ENCODE measurements at regions not wholly inside any gene's neighbourhood (a gene's known extent, or its start where the extent isn't known, plus 50 kb on each side); places are given as distances from the start of the nearest gene placed in this dataset.

DNA sequence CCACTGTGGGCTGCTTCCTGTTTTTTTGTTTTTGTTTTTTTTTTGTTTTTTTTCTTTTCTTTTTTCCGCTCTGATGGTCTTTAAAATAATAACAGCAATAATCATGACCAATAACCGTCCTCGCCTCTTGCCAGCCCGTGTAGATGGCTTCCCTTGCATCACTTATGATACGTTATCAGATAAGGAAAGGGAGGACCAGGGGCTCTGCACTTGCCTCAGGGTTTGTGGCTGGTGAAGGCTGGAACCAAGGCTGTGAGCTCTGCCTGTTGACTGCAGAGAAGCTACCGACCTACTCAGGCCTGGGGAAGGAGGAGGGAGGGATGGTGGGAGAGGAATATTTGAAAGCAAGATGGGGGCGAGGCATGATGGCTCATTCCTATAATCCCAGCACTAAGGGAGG is 114.0 kb upstream of the SDK2 start:
- Mint-ChIP-seq H3K27me3 (peaks cover 9% of the 10 kb centered on the region), H3K27ac (peak overlapping the region; percentile 3), H3K36me3 (no peaks in the 10 kb centered on the region), H3K9me3 (peaks cover 4% of the 10 kb centered on the region), H3K4me3 (no peak overlapping the region), H3K4me1 (peaks cover 7% of the 10 kb centered on the region)
- ATAC-seq = no peak

DNA sequence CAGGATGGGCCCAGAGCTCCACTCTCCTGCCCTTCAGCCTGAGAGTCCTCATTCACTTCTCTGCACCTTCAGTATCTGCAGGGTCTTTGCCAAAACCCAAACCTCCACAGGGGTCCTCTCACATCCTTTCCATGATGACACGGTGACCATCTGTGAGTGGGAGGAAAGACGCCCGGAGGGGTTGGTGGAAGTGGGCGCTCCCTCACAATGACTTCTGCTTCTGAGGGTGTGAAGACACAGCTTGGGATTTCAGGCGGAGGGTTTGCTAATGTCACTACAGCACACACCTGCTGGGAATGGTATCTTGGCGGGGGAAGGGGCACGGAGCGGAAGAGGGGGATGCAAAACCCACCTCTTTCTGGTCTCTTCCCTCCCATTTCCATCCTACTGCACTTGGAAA is 115.1 kb upstream of the SDK2 start:
- Mint-ChIP-seq H3K27ac (no peak overlapping the region), H3K4me3 (no peak overlapping the region), H3K36me3 (no peaks in the 10 kb centered on the region), H3K9me3 (peaks cover 4% of the 10 kb centered on the region), H3K27me3 (peaks cover 13% of the 10 kb centered on the region), H3K4me1 (peaks cover 7% of the 10 kb centered on the region)
- no peak for ATAC-seq

DNA sequence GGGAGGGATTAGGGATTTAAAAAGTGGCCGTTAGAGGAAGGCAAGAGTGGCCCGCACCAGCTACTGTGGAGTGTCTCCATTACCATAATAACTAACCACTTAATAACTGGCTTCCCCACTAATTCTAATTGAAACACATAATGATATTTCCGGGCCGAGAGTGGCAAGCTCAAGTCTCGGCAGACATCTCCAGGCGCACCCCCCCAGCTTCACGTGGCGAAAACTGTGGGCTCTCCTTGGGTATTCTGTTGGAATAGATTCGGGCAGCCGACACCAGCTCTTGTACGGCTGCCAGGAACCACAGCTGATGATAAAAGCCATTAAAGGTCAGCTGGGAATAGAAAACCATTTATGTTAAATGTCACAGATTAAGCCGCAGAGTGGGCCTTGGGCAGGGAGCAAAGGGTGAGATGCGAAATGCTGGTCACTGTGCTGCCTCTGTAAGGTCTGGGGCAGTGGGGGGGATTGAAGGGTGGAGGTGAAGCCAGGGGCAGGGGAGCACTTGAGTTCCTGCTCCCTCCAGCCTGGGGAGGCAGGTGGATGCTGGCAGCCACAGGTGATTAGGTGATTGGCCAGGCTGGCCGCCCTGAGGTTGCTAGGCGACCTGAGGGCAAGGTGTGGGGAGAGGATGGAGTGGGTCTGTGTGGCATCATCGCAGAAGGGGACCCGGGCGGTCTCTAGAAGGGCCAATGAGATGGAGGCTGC is 115.6 kb upstream of the SDK2 start:
- H3K4me1 Mint-ChIP-seq = peaks cover 7% of the 10 kb centered on the region

DNA sequence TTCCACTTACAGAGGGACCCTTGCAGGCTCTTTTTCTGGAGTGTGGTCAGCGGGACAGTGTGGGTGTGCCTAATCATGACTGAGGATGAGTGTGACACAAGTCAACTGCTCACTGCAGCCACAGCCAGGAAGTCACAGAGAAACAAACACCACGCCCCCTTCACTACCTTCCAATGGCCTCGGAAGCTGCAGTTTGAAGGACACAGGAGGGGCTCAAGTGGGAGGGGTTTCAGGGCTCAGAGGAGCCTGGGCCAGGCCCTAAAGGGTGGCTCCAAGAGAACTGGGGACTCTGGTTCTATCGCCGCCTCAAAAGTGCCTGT is 116.2 kb upstream of the SDK2 start:
- H3K27ac Mint-ChIP-seq = no peak overlapping the region
- peaks cover 4% of the 10 kb centered on the region for H3K9me3 Mint-ChIP-seq
- no peak overlapping the region for H3K4me3 Mint-ChIP-seq
- peaks cover 7% of the 10 kb centered on the region for H3K4me1 Mint-ChIP-seq
- H3K36me3 Mint-ChIP-seq = no peaks in the 10 kb centered on the region
- no peak for ATAC-seq
- H3K27me3 Mint-ChIP-seq = peaks cover 19% of the 10 kb centered on the region

More for the DNA sequence above, 115.6 kb upstream of the SDK2 start:
- Mint-ChIP-seq H3K9me3 (peaks cover 4% of the 10 kb centered on the region), H3K36me3 (no peaks in the 10 kb centered on the region), H3K27me3 (peaks cover 19% of the 10 kb centered on the region), H3K27ac (no peak overlapping the region), H3K4me3 (no peak overlapping the region)
- ATAC-seq = no peak

DNA sequence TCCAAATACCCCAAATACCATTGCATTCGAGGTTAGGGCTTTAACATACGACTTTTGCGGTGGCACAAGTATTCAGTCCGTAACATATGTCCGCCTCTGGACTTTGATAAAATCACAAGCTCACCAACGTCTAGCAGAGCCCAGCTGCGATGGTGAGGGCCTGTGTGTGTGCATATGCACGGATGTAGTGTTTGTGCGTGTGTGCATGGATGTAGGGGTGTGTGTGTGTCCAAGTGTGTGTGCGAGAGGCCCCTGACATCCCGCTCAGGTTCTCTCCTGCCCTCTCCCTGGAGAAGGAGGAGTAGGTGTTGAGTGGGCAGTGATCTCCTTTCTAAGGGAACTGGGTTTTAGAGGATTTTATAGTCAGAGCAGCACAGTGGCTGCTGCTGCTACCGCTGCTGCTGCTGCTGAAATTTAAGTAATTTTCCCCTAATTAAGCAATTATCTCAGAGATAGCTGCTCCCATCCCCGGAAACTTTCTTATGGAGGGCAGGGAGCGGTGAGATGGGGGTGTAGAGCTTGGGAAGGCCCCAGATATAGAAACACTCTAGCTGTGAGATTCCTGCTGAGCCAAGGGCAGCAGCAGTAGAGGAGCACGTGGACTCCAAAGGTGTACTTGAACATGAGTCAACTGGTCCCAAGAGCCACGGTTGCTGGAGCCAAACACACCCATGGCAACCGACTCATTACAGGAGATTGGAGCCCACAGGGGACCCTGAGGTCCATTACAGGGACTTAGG is 121.7 kb upstream of the SDK2 start:
- Mint-ChIP-seq H3K9me3 (no peaks in the 10 kb centered on the region), H3K36me3 (no peaks in the 10 kb centered on the region), H3K27me3 (peaks cover 48% of the 10 kb centered on the region), H3K4me1 (no peaks in the 10 kb centered on the region), H3K27ac (no peak overlapping the region), H3K4me3 (no peak overlapping the region)
- ATAC-seq = no peak

DNA sequence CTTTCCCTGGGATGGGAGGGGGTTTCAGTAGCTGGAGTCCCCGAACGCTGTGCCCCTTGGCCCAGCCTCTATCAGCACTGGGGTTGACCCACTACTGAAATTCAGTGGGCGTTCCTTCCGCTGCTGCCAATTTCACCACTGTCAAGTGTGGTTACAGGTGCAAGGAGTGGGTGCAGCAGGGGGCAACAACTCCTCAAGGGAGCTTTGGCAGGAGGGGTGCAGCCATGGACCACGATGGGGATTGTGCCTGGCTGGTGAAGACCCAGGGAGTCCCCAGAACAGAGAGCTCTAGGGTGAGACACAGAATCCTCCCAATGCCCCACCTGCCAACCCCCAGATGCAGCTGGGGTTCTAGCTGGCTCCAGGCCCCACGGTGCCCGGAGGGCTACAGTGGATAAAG is 123.5 kb upstream of the SDK2 start:
- H3K36me3 Mint-ChIP-seq = no peaks in the 10 kb centered on the region

DNA sequence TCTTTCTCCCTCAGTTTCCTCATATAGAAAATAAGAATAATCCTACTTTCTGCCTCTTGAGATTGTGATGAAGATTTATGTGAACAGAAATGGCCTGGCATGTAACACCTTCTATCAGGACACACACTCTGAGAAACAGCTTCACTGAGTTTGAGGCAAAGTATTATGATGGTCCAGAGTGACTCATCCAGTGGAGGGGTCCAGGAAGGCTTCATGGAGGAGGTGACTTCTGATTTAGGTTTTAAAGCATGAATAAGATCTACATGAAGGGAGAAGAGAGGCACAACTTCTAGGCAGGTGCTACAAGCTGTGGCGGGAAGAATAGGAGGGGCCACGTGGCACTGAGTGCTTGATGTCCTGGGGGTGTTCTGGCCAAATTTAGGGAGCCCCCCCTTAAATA is 124.4 kb upstream of the SDK2 start:
- no peak for ATAC-seq
- Mint-ChIP-seq H3K27ac (no peak overlapping the region), H3K4me1 (no peaks in the 10 kb centered on the region), H3K9me3 (no peaks in the 10 kb centered on the region), H3K27me3 (peaks cover 39% of the 10 kb centered on the region), H3K4me3 (no peak overlapping the region), H3K36me3 (no peaks in the 10 kb centered on the region)

More for the DNA sequence above, 123.5 kb upstream of the SDK2 start:
- Mint-ChIP-seq H3K27ac (no peak overlapping the region), H3K4me3 (no peak overlapping the region), H3K27me3 (peaks cover 39% of the 10 kb centered on the region), H3K4me1 (no peaks in the 10 kb centered on the region), H3K9me3 (no peaks in the 10 kb centered on the region)
- no peak for ATAC-seq

DNA sequence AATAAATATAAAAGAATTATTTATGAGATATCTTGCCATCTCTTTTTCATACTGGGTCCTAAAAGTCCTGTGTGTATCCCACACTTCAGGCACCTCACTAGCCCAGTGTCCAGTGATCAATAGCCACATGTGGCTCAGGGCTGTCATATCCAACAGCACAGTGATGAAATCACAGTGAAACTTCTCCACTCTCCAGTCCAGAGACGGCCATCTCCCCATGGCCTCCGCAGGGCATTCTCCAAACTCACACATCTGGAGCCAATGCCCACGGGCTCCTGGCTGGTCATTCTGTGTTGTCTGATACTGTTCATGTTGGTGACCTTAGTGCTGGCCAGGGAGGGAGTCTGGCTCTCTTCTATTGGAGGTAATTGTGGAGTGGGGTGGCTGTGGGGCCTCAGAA is 125.2 kb upstream of the SDK2 start:
- no peaks in the 10 kb centered on the region for H3K36me3 Mint-ChIP-seq
- no peaks in the 10 kb centered on the region for H3K9me3 Mint-ChIP-seq
- H3K4me1 Mint-ChIP-seq = no peaks in the 10 kb centered on the region
- H3K27me3 Mint-ChIP-seq = peaks cover 36% of the 10 kb centered on the region
- H3K4me3 Mint-ChIP-seq = no peak overlapping the region
- no peak overlapping the region for H3K27ac Mint-ChIP-seq
- ATAC-seq = no peak

DNA sequence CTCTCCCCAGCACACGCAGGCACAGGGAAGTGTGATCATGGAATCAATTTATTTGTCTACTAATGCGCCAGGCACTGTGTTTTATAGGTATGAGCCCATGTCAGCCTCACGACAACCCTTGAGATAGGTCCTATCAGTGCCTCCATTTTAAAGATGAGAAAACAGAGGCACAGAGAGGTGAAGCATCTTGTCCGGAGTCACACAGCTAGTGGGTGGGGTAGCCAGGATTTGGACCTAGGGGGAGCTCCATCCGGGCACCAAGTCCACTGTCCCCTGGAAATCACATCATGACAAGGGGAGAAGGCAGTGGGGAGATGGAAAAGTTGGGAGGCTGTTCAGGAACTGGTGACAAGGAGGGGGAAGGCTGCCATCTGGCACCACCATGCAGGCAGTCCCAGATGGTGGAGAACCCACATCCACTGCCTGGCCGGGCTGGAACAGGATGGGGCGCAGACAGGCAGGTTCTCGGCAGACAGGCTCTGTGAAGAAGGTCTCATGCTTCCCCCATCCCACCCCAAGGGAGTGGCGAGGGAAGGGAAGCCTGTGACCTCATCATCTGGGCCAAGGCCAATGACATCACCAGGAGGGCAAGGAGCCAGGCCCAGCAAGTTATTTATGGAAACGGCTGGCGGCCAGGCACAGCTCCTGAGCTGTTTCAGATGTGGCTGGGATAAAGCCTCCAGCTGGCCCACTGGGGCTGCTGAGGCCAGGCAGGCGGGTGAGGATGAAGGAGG is 126.0 kb upstream of the SDK2 start:
- Mint-ChIP-seq H3K27me3 (peaks cover 38% of the 10 kb centered on the region), H3K9me3 (no peaks in the 10 kb centered on the region), H3K36me3 (no peaks in the 10 kb centered on the region), H3K4me1 (no peaks in the 10 kb centered on the region), H3K4me3 (no peak overlapping the region), H3K27ac (no peak overlapping the region)
- no peak for ATAC-seq

DNA sequence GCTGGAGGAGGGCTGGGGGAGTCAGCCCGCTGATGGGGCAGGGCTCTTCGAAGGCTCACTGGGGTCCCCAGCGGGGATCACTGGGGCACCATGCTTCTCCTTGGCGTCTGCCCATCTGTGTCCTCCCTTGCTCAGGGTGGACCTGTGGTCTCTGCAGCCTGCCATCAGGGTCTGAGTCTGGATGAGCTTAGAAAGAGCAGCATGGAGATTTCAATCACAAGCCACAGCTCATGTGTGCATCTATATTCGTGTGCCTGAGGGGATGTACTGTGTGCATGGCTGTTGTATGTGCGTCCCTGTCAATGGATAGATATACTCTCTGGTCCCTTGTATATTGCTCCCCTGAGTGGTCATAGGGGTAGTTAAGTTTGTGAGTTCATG is 126.6 kb upstream of the SDK2 start:
- Mint-ChIP-seq H3K4me3 (no peak overlapping the region), H3K4me1 (no peaks in the 10 kb centered on the region), H3K27ac (no peak overlapping the region), H3K9me3 (no peaks in the 10 kb centered on the region), H3K27me3 (peaks cover 38% of the 10 kb centered on the region), H3K36me3 (no peaks in the 10 kb centered on the region)
- no peak for ATAC-seq

DNA sequence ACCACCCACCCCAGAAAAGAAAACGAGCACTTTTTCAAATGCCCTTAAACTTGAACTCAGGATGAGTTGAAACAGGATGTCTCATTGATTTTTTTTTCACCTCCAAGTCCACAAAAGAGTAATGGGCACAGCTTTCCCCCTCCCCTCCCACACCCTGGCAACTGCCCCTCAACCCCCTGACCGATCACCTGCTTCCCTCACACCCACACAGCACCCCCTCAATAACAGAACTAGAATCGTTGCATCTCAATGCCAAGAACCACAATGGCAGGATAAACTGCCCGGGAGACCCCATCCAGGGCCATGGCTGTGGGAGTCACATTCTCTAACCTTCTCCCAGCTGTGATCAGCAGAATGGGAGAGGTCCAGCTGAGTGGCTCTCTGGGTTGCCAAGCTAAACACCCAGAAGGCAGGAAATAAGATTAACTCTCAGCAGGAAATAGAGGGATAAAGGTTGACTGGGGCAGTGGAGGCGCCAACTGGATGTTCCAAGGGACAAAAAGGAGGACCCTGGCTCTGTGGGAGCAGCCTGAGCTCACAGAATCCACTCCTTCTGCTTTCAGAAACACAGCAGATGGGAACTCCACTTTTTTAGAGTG is 128.0 kb upstream of the SDK2 start:
- H3K36me3 Mint-ChIP-seq = no peaks in the 10 kb centered on the region
- H3K27me3 Mint-ChIP-seq = peaks cover 44% of the 10 kb centered on the region
- no peaks in the 10 kb centered on the region for H3K4me1 Mint-ChIP-seq
- no peaks in the 10 kb centered on the region for H3K9me3 Mint-ChIP-seq
- no peak overlapping the region for H3K27ac Mint-ChIP-seq
- ATAC-seq = no peak
- no peak overlapping the region for H3K4me3 Mint-ChIP-seq

DNA sequence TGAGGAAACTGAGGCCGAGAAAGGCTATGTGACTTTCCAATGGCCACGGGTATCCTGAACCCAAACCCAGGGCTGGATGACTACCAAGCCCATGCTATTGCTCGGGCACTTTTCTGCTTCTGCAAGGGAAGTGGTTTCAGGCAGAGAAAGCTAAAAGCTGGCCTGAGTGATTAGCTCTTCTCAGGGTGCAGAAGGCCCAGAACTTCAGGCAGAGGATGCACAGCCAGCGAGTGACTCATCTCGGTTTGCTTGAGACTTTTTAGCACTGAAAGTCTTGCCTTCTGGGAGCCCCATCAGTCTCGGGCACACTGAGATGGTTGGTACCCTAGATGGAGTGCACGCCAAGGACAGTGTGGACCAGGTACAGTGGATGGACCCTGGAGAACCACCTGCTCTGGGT is 129.5 kb upstream of the SDK2 start:
- Mint-ChIP-seq H3K36me3 (no peaks in the 10 kb centered on the region), H3K4me3 (no peak overlapping the region), H3K4me1 (no peaks in the 10 kb centered on the region), H3K27me3 (peaks cover 36% of the 10 kb centered on the region), H3K27ac (no peak overlapping the region), H3K9me3 (no peaks in the 10 kb centered on the region)
- no peak for ATAC-seq

DNA sequence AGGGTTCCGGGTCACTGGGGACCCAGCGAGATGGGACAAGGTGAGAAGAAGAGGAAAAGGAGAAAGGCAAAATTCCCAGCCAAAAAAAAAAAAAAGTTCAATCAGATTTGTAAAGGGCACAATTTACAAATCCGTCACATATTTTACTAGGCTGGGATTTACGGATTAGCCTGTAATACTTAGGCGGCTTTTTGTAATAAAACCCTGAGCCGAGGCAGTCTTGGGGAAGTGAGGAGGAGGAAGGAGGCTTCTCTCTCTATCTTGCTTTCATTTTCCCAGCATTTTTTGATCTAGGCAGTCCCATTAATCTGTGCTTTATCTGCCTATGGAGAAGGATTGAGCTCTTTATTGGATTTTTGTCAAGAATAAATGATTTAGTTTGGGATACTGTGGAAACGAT is 130.6 kb upstream of the SDK2 start:
- ATAC-seq = no peak

DNA sequence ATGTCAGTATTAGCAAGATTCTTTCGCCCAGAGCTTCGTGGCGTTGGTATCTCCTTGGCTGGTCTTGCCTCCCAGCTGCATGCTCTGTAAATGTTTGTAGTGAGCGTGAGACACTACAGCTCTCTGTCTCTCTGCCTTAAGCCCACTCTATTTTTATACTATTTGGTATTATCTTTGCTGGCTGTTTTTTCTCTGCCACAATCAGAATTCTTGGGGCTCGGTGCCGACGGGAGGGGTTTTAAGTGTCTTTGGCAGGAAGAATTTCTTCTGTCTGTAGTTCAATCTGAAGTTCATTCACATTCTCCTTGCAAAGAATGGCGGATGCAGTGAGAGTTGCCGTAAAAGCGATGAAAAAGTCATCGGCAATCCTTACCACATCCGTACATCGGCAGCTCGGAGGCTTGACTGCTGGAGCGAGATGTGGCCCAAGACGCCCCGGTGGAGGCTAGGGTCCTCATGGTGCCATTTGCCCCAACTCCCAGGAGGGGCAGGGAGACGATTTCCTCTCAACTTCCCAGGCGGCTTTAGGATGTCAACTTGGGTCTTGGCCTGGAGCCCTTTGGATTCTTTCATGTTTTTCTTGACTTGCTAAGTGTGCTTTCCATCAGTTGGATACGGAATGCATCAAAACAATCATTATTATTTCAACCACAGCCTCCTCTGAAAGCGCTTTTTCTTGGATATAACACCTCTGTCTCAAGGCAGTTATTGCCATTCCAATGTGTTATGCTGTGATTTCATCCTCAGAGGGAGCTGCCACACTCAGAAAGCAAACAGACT is 132.3 kb upstream of the SDK2 start:
- no peaks in the 10 kb centered on the region for H3K4me1 Mint-ChIP-seq
- H3K4me3 Mint-ChIP-seq = no peak overlapping the region
- H3K36me3 Mint-ChIP-seq = no peaks in the 10 kb centered on the region
- H3K27me3 Mint-ChIP-seq = peaks cover 34% of the 10 kb centered on the region
- no peaks in the 10 kb centered on the region for H3K9me3 Mint-ChIP-seq
- ATAC-seq = no peak
- no peak overlapping the region for H3K27ac Mint-ChIP-seq

More for the DNA sequence above, 130.6 kb upstream of the SDK2 start:
- H3K4me3 Mint-ChIP-seq = no peak overlapping the region
- no peaks in the 10 kb centered on the region for H3K36me3 Mint-ChIP-seq
- no peaks in the 10 kb centered on the region for H3K4me1 Mint-ChIP-seq
- H3K27ac Mint-ChIP-seq = no peak overlapping the region
- H3K9me3 Mint-ChIP-seq = no peaks in the 10 kb centered on the region
- H3K27me3 Mint-ChIP-seq = peaks cover 26% of the 10 kb centered on the region

DNA sequence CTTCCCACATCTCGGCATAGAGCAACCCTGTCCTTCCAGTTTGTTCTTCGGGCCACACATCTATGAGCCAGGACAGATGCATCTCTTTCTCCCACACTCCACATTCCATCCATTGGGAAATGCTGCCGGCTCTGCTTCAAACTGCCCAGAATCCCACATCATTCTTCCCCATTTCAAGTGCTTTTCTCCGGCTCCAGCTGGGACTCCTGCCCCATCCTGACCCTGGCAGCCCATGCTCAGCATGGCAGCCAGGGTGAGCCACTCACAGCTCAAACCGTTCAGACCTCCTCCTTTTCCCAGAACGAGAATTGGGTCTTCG is 132.8 kb upstream of the SDK2 start:
- Mint-ChIP-seq H3K4me1 (no peaks in the 10 kb centered on the region), H3K36me3 (no peaks in the 10 kb centered on the region), H3K4me3 (no peak overlapping the region), H3K27me3 (peaks cover 34% of the 10 kb centered on the region), H3K9me3 (no peaks in the 10 kb centered on the region), H3K27ac (no peak overlapping the region)
- ATAC-seq = no peak
